Stimulated activated naive CD4-positive, alpha-beta T cell (primary cell): ENCODE measurements at regions not wholly inside any gene's neighbourhood (a gene's known extent, or its start where the extent isn't known, plus 50 kb on each side); places are given as distances from the start of the nearest gene placed in this dataset.

ENCODE experiments used
- DNase-seq, 6 experiments: peaks; one replicate each; lab custom pipeline; 2025; lab: John Stamatoyannopoulos, UW

GRCh38 chr13:74966814-74967424 lies 515.0 kb downstream of the TBC1D4 start:
- DNase-seq, result no peak

DNA sequence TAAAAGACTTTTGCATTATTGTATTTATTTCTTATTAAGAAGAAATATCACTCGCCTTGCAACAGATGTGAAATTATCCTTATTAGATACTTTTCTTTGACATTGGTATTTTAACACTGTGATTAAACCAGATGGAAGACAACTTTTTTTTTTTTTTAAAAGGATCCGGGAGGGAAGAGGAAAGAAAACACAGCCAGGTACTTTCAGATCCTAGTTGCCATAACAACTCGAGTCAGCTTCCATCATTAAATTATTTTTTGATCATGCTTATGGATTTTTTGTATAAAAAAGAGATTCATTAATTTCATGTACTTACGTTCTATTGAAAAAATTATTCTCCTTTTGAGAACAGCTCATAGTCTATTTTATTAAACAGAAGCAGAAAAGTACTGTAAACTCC lies 515.7 kb downstream of the TBC1D4 start:
- DNase-seq, result no peak

DNA sequence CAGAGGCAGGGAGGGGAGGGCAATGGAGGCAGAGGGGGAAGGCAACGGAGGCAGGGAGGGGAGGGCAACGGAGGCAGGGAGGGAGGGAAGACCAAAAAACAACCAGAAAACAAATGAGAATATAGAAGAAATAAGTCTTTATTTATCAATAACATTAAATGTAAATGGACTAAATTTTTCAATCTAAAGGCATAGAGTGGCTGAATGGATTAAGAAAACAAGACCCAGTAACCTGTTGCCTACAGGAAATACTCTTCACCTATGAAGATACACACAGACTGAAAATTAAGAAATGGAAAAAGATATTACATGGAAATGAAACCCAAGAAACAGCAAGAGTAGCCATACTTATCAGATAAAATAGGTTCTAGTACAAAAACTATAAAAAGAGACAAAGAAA lies 536.3 kb downstream of the TBC1D4 start:
- DNase-seq, result no peak

GRCh38 chr13:74931698-74932433 lies 550.1 kb downstream of the TBC1D4 start:
- DNase-seq, result no peak

- no peak for DNase-seq
Observed at GRCh38 chr13:74930402-74931165, 551.4 kb downstream of the TBC1D4 start.

DNA sequence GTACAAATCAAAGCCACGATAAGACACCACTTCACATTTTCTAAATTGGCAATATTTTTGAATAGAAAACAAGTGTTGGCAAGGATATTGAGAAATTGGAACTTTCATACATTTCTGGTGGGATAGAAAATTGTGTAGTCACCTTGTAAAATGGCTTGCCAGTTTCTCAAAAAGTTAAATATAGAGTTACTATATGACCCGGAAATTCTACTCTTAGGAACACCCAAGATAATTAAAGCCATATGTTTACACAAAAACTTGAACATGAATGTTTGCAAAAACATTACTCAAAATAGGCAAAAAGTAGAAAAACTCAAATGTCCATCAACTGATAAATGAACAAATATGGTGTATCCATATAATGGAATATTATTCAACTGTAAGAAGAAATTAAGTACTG lies 552.5 kb downstream of the TBC1D4 start:
- DNase-seq, result no peak

- DNase-seq, result no peak
Observed at GRCh38 chr13:74927823-74928222, 554.1 kb downstream of the TBC1D4 start.

DNA sequence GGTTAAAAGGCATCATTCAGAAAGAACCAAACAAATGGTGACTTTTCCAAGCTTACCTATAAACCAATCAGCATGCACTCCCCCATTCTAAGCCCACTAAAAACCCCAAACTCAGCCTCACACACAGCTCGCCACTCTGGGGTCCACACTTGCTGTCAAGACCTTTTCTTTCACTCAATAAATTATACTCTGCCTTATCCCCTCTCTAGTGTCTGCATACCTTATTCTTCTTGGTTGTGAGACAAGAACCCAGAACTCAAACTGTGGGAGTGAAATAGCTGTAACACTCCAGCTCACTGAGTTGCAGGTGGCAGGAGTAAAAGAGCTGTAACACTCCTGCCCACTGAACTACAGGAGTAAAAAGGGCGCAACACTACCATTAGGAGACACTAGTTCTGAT lies 559.0 kb downstream of the TBC1D4 start:
- DNase-seq, result no peak

DNA sequence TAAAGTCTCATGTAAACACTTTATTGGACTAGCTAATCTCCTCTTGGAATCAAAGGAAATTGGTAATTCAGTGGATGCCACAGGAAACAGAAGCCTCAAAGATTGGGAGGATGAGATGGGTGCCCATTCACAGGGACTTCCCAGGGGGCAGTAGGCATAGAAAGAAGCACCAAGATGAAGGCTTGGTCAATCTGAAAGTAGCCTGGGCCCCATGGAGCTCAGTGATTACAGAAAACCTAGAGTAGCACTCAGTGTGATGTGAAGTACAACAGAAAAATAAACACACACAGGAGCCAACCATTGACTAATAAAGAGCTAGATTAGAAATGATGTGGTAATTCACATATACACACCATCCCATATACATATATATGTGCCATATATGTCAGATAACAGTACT lies 560.6 kb downstream of the TBC1D4 start:
- no peak for DNase-seq

DNA sequence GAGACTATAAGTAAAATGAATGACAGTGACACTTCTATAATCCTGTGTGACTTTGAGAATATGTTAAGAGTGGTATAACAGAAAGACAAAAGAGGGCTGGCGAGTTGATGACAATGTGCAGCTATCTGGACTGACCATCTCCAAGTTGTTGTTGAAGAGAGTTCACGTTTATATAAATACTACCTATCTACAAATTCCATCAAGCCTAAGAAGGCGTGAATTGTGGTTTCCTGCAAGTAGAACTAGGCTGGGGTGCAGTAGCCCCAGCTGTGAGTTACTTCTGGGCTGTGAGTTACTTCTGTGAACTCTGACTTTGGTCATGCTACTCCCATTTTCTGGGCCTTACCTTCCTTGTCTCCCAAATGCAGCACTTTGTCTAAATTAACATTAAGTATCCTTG lies 561.0 kb downstream of the TBC1D4 start:
- no peak for DNase-seq

DNA sequence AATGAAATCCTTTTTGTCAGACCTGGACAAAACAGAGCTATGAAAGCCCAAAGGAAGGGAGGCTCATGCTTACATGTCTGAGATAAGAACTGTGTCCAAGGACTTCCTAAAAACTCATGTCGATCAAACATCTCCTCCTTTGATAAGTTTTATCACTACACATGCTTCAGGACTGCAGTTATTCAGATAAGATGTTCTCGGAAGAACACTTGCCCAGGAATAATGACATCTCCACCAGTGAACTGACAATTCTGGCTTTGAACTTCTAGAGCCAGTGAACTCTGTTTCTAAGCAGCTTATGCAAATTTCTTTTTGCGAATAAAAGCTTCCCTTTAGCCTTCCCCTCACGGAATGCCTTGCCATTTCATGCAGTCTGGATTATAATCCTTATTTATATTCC lies 561.6 kb downstream of the TBC1D4 start:
- no peak for DNase-seq

- DNase-seq, result no peak
Observed at GRCh38 chr13:74919914-74920313, 562.1 kb downstream of the TBC1D4 start.

DNA sequence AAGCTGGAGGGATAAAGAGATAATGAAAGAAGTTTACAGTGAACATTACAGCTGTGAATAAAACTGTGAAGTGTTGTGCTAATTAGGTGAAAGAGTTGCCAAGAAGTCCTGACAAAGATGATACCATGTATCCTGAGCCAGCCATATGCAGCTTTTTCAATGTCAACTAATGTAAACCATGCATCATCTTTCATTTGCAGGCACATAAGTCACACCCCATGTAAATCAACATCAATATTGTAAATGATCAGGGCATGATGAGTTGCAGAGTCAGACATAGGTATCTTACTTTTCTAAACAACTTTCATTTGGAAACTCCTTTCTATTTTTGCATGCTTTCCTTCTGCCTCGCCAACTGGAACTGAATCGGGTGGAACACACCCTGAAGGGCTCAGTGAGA lies 569.1 kb downstream of the TBC1D4 start:
- no peak for DNase-seq

DNA sequence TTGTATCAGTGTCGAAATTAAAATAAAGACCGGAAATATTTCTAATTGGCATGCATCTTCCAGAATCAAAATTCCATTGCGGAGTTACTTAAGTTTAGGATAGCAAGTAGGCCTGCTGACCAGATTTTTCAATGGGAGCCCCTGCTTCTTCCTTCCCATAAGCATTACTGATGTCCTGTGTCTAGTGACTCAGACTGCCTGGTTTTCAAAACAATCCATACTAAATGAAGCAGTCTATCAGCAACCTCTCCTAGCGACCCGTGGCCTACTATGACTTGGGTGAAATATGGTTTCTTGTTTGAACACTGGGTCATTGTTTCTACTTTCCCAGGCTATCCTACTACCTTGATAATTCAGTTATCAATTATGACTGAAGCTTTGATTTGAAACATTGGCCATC lies 571.6 kb downstream of the TBC1D4 start:
- no peak for DNase-seq

GRCh38 chr13:74907788-74908187 lies 574.2 kb downstream of the TBC1D4 start:
- no peak for DNase-seq

GRCh38 chr13:74904556-74904955 lies 577.4 kb downstream of the TBC1D4 start:
- DNase-seq, result no peak

DNA sequence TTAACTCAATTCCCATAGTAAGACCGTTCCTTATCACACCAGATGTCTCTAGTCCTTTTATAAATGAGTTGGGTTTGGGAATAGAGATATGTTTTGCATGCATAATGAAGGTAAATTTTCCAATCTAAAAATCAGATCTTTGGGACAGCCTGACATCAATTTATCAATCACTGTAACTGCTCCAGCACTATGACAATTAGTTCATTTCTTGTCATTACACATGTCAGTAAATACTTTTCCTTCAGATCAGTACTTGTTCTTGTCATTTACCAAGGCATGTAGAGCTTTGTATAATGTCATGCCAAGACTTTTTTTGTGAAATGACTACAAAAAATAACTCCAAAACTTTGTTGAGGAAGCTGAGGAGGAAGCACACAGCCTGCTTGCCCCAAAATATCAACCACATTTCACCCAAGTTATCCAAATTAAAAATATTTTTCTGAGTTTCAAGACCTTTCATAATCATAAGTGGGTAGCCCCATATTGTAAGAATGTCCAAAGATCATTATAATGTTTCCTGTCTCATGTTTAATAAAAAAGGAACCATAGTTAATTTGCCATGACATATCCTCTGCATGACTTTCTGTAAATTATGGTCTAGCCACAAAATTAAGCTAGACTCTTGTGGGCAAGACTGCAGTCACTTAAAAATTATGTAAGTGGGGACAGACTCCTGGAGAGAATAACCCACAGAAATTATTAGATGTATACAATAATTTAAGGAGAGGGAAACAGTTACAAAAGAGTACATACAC lies 586.8 kb downstream of the TBC1D4 start:
- DNase-seq, result no peak

DNA sequence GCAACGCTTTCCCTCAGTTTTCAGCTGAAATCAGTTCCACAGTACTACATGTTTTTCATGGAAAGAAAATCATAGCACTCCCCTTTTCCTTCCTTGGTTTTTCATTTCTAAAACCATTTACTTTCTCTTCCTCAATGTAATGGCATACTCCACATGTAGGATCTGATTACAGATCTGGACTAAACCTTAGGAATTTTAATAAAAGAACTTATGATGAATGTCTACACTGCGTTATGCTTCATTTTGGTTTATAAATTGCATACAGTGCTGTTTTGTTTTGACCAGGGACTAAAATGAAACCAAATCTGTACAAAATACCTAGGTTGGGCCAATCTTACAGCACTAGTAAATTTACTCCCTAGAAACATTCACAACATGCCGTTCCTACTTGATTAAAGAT lies 589.9 kb downstream of the TBC1D4 start:
- DNase-seq, result no peak

DNA sequence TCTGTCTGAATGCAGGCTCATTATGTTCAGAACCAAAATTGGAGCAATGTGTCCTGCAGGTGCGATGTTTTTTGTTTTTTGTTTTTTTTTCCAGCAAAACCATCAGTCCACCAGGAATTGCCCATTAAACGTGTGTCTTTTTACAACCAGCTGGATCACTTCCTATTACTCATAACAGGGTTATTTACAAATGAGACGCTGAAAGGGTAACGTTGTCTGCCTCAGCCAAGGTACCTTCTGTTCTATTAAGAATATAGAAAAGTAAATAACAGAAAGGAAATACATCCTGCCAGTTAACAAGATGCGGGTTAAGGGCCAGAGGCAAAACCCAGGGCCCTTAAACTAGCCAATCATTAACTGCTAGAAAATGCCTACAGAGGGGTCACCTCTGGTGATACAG lies 590.4 kb downstream of the TBC1D4 start:
- DNase-seq, result no peak

DNA sequence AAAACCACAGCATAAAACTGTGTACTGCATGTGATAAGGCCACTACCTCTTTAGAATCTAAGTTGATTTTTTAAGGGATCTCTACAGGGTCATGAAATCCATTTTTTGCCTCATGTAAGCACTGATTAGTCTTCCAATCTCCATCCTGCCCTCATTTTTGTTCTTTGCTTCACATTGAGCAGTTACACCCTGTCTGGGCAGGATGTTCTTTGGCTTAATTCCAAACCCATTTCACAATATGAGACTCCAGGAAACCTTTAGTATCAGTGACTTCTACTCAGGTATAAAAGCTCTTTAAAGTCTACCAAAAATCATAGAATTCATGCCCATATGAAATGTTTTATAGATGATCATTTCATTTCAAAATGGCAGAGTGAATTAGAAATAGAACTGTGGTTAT lies 592.6 kb downstream of the TBC1D4 start:
- no peak for DNase-seq

DNA sequence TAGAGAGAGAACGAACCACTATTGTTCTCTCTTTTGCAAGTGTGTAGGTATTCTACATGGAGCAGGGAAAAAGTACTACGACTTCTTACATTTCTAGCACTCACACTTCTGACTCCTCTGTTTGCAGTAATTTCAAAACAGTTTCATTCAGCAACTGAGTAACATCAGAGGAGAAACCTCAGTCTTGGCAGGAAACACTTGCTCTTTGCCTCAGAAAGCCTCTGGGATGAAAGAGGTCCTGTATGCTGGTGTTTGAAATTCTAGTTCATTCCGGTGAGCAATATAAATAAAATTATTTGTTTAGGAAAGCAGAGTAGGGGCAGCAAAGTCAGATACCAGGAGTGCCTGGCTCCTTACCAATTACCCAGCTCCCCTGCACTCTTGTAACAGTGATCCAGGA lies 595.5 kb downstream of the TBC1D4 start:
- no peak for DNase-seq

- no peak for DNase-seq
Observed at GRCh38 chr13:74883834-74884233, 598.1 kb downstream of the TBC1D4 start.
